ENCODE measurements at regions not wholly inside any gene's neighbourhood (a gene's known extent, or its start where the extent isn't known, plus 50 kb on each side); places are given as distances from the start of the nearest gene placed in this dataset.

- FAIRE-seq (no peak), DNase-seq (ENCODE audit: low read depth, low spot score) (no peak)
- no peak overlapping the region for H3K4me3 ChIP-seq (ENCODE audit: control insufficient read depth in 2 of 3, extremely low read depth in 1 of 3, insufficient read depth in 2 of 3, low read depth in 1 of 3, low read length in 3 of 3)
- no peaks in the 10 kb centered on the region for H3K36me3 ChIP-seq (ENCODE audit: control insufficient read depth in 2 of 2, extremely low read depth in 1 of 2, insufficient read depth in 2 of 2, low read length in 2 of 2)
- no peak overlapping the region for H3K27ac ChIP-seq (ENCODE audit: control insufficient read depth, insufficient read depth, low read length)
- no peaks in the 10 kb centered on the region for H4K20me1 ChIP-seq (ENCODE audit: control insufficient read depth, extremely low read depth, insufficient read depth, low read length)
- H3K79me2 ChIP-seq (ENCODE audit: control insufficient read depth, insufficient read depth, low read length), result no peaks in the 10 kb centered on the region
- H3K4me1 ChIP-seq (ENCODE audit: control insufficient read depth, extremely low read depth, insufficient read depth, low read length), result no peaks in the 10 kb centered on the region
- H3K27me3 ChIP-seq (ENCODE audit: control insufficient read depth, extremely low read depth, insufficient read depth, low read length), result no peaks in the 10 kb centered on the region
- no peak overlapping the region for H2AFZ ChIP-seq (ENCODE audit: control insufficient read depth, low read length)
- TF ChIP-seq EZH2 (IDR thresholded peaks at IDR 0.05; ENCODE audit: low read length), result no peak
- no peak for TF ChIP-seq CTCF (optimal IDR thresholded peaks at IDR 0.05 in 1 of 3, IDR thresholded peaks at IDR 0.05 in 1 of 3, conservative IDR thresholded peaks at IDR 0.05 in 1 of 3; ENCODE audit: extremely low read depth in 1 of 3, insufficient read depth in 2 of 3, low read length in 3 of 3)
- H3K9ac ChIP-seq (ENCODE audit: control insufficient read depth, extremely low read depth, insufficient read depth, low read length), result no peak overlapping the region
- dilution Hi-C loops (cut with MboI; ENCODE audit: extremely low pct_ligation_motif_present, low sequenced_read_pairs), result no loop called here
- H3K9me3 ChIP-seq (ENCODE audit: control insufficient read depth, low read depth, low read length), result peaks cover 4% of the 10 kb centered on the region
- H3K9me1 ChIP-seq (ENCODE audit: control insufficient read depth, extremely low read depth, insufficient read depth, low read length), result no peaks in the 10 kb centered on the region
- H3K4me2 ChIP-seq (ENCODE audit: control insufficient read depth, extremely low read depth, insufficient read depth, low read depth, low read length), result no peak overlapping the region
Measured at GRCh38 chr12:131258398-131258797, 304.7 kb downstream of the ADGRD1 start.

GRCh38 chr12:131260251-131260905 is 306.7 kb downstream of the ADGRD1 start:
- Histone ChIP-seq H3K4me2 (ENCODE audit: control insufficient read depth, extremely low read depth, insufficient read depth, low read depth, low read length) (no peak overlapping the region), H3K9me3 (ENCODE audit: control insufficient read depth, low read depth, low read length) (peaks cover 4% of the 10 kb centered on the region), H3K79me2 (ENCODE audit: control insufficient read depth, insufficient read depth, low read length) (no peaks in the 10 kb centered on the region), H3K27ac (ENCODE audit: control insufficient read depth, insufficient read depth, low read length) (no peak overlapping the region), H3K9ac (ENCODE audit: control insufficient read depth, extremely low read depth, insufficient read depth, low read length) (no peak overlapping the region), H3K27me3 (ENCODE audit: control insufficient read depth, extremely low read depth, insufficient read depth, low read length) (no peaks in the 10 kb centered on the region), H3K4me1 (ENCODE audit: control insufficient read depth, extremely low read depth, insufficient read depth, low read length) (no peaks in the 10 kb centered on the region), H4K20me1 (ENCODE audit: control insufficient read depth, extremely low read depth, insufficient read depth, low read length) (no peaks in the 10 kb centered on the region), H2AFZ (ENCODE audit: control insufficient read depth, low read length) (no peak overlapping the region), H3K9me1 (ENCODE audit: control insufficient read depth, extremely low read depth, insufficient read depth, low read length) (no peaks in the 10 kb centered on the region), H3K36me3 (ENCODE audit: control insufficient read depth in 2 of 2, extremely low read depth in 1 of 2, insufficient read depth in 2 of 2, low read length in 2 of 2) (no peaks in the 10 kb centered on the region), H3K4me3 (ENCODE audit: control insufficient read depth in 2 of 3, extremely low read depth in 1 of 3, insufficient read depth in 2 of 3, low read depth in 1 of 3, low read length in 3 of 3) (no peak overlapping the region)
- dilution Hi-C loops (cut with MboI; ENCODE audit: extremely low pct_ligation_motif_present, low sequenced_read_pairs), result no loop called here
- no peak for TF ChIP-seq CTCF (optimal IDR thresholded peaks at IDR 0.05 in 1 of 3, IDR thresholded peaks at IDR 0.05 in 1 of 3, conservative IDR thresholded peaks at IDR 0.05 in 1 of 3; ENCODE audit: extremely low read depth in 1 of 3, insufficient read depth in 2 of 3, low read length in 3 of 3)
- DNase-seq (ENCODE audit: low read depth, low spot score) (no peak), FAIRE-seq (no peak)

All from keratinocyte (primary cell).